ENCODE measurements at regions not wholly inside any gene's neighbourhood (a gene's known extent, or its start where the extent isn't known, plus 50 kb on each side); places are given as distances from the start of the nearest gene placed in this dataset.

DNA sequence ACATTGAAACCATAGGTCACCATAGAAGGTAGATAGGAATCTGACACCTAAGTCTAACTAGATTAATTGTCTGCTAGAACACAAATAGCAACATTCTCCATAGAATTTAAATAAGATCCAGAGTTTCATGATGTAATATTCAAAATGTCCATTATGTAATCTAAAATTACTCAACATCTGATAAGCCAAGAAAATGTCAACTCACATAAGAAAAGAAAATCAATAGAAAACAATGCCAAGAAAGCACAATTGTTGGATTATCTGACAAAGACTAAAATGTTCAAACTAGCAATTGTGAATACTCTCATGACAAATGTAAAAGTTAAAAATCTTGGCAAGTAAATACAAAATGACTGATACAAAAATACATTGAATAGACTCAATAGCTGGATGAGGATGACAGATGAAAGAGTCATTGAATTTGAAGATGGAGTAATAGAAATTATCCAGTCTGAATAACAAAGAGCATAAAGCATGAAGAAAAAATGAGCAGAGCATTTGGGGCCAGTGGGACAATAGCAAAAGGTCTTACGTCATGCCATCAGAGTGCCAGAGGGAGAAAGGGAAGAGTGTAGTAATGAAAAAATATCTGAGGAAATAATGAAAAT is 358.6 kb downstream of the METTL4 start:
- no peak for TF ChIP-seq GATA2 (IDR thresholded peaks at IDR 0.05; ENCODE audit: low read depth, low read length)
- no peak for TF ChIP-seq GATA3 (IDR thresholded peaks at IDR 0.05; ENCODE audit: low read depth, low read length)
